ENCODE measurements at regions not wholly inside any gene's neighbourhood (a gene's known extent, or its start where the extent isn't known, plus 50 kb on each side); places are given as distances from the start of the nearest gene placed in this dataset.
"Not testable (repeated sequence)": the region's sequence is repeated elsewhere in the genome, so short reads cannot be mapped to it uniquely, and the experiment has no call there.

DNA sequence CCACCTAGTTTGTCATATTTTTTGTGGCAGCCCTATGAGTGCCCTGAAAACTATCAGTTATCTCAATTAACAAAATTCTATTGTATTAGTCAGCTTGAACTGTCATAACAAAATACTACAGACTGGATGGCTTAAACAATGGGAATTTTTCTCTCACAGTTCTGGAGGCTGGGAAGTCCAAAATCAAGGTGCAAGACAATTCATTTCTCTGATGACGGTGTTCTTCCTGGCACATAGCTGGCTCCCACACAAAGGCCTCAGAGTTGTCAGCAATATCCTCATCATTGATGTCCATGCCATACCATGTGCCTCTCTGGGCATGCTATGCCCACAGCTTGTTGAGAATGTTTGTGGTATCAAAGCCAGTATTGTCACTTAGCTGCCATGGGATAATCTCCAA, 691.9 kb downstream of the NR2F1-AS1 start:
- FAIRE-seq: no peak

DNA sequence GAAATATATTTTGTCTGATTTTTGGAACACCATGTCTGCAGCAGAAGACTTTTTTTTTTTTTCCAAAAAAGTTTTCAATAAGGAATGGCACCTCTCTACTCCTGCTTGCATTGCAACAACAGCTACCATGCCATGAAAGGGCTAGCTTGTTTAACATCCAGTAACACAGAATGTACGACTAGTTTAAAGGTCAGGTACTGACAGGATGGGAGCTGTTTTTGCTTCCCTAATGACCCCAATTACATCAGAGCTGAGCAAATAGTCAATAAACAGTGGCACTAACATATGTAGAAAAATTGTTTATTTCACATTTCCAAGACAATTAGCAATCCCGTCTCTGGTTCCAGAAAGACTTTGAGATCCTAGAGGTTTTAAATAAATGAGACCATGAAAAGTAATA, 693.8 kb downstream of the NR2F1-AS1 start:
- FAIRE-seq: no peak

More for the DNA sequence above, 691.9 kb downstream of the NR2F1-AS1 start:
- no peak for DNase-seq (ENCODE audit: low spot score)

DNA sequence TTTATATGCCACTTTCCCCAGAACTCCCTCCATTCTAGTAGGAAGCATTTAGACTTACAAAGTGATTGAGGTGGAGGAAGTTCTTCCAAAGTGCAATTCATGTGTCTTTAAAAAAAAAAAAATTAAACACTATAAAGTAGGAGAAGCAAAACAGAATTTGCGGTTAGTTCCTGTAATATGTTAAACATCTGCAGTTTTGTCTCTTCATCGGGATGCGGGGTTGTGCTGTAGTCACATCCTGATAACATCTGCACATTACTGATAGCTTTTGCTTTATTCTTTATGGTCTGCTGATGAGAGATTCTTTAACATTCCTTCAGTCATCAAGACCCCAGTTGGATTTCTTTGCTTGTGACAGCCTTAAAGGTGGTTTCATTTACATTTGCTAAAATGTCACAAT, 694.3 kb downstream of the NR2F1-AS1 start:
- FAIRE-seq (no peak), DNase-seq (ENCODE audit: low spot score) (no peak)

More for the DNA sequence above, 693.8 kb downstream of the NR2F1-AS1 start:
- no peak for DNase-seq (ENCODE audit: low spot score)

DNA sequence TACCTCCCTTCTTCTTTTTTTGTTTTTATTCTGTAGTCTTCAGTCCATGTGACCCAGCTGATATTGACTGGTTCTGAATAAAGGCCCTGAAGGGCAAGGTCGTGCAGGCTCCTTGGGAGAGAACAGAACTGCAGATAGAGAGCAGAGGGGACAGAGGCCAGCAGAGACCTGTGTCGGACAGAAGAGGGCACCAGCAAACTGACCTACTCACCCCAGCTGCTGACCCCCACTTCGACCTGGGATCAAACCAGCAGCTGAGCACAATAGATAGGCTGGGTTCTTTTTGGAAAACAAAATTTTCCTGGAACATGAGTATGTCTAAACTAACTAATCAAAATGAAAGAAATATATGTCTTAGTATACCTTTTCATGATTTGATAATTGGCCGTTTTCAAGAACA, 695.1 kb downstream of the NR2F1-AS1 start:
- DNase-seq (ENCODE audit: low spot score) (no peak), FAIRE-seq (no peak)

DNA sequence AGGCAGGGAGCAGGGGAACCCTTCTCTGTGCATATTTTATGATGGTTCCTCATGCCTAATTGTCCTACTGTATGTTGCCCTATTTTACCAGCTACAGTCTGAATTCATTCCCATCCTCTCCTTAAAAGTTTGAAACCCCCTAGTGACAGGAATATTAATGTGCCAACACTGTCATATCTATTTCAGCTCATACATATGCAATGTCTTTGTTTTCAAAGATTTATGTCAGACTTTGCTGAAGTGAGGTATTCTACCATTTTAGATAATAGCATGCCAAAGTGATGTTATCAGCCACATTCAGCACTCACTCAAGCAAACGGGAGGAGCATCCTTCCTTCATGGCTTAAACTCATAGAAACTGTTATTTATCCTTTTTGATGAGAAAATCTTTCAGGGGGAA, 696.5 kb downstream of the NR2F1-AS1 start:
- no peak for DNase-seq (ENCODE audit: low spot score)
- FAIRE-seq: no peak

DNA sequence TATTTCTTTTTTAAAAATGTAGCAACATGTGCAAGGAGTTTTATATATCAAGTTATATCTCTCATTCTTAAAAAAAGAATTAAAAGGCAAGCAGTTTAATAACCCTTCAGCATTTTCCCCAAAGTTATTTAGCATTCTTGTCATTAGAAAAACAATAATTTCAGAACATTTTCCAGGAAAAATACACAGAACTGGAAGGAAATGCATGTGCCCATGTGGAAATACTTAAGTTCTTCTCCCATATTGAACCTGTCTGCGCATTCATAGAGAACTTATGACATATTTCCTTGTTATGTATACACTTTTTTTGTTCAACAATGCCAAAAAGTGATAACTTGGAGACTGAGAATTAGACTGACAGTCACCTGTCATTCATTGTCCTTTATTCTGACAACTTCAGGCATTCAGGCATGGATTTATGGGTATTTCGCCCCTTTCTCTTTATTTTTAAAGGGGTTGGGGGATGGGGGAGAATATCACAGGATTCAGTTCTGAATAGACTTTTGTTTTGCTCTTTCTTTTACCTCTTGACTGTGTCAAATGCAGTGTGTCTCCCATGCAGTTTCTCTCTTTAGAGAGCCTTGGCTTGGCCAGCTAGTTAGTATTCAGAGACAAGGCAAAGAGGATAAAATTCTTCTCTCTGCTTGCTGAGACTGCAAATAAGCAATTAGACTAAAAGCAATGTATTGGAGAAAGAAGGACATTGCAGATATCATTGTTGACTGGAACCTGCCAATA, 701.0 kb downstream of the NR2F1-AS1 start:
- FAIRE-seq (no peak), DNase-seq (ENCODE audit: low spot score) (no peak)

DNA sequence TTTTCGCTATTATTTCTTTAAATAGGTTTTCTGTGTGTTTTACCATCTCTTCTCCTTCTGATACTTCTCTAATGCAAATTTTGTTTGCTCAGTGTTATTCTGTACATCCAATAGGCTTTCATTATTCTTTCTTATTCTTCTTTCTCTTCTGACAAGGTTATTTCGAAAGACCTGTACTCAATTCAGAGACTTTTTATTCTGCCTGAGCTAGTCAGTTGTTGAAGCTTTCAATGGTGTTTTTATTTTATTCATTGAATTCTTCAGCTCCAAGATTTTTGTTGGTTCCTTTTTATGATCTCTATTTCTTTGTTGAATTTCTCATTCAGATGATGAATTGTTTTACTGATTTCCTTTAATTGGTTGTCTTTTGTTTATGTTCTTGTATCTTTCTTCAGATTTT, 706.2 kb downstream of the NR2F1-AS1 start:
- DNase-seq (ENCODE audit: low spot score): no peak
- FAIRE-seq: no peak

DNA sequence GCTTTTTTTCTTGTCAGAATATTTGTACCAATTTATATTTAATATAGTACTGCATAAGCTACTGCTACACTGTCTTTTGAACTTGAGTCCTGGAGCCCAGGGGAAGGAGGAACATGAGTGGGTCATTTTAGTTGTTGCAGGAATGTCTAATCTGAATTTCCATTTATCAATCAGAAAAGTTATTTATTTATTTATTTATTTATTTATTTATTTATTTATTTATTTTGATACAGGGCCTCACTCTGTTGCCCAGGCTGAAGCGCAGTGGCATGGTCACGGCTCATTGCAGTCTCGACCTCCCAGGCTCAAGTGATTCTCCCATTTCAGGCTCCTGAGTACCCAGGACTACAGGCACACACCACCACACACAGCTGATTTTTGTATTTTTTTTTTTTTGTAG, 712.6 kb downstream of the NR2F1-AS1 start:
- FAIRE-seq (no peak), DNase-seq (ENCODE audit: low spot score) (no peak)

DNA sequence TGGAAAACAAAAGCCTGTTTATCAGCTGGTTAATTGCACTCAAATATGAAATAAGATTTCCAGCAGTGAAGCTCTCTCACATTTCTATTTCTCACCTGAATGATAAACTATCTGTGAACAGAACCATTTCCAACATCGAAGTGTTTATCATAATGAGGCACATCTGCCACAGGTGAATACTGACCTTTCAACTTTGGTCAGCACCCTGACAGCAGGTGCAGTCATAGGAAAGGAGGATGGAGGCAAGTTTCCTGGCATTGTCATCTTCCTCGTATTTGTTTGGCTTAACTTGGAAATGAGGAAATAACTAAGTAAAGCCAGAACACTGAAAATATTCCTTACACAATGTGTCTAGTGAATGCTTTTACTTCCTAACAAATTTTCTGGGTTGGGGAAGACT, 716.4 kb downstream of the NR2F1-AS1 start:
- DNase-seq (ENCODE audit: low spot score) (no peak), FAIRE-seq (no peak)

DNA sequence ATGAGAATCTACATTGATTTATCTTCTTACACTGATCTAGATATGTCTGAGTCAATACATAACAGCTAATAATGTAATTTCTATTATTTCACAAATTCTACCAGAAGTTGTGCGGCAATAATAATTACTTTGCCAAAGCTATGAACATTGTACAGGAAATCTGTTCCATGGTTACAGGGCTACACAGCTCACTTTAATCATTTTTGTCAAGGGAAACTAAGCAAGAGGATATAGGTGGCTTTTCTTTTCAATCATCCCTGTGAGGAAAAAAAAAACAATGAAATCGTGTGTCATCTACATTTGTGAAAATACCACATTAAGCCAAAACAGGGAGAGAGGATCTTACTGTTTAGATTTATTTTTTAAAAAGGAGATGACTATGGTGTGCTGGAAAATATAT, 717.4 kb downstream of the NR2F1-AS1 start:
- no peak for DNase-seq (ENCODE audit: low spot score)
- FAIRE-seq: no peak

DNA sequence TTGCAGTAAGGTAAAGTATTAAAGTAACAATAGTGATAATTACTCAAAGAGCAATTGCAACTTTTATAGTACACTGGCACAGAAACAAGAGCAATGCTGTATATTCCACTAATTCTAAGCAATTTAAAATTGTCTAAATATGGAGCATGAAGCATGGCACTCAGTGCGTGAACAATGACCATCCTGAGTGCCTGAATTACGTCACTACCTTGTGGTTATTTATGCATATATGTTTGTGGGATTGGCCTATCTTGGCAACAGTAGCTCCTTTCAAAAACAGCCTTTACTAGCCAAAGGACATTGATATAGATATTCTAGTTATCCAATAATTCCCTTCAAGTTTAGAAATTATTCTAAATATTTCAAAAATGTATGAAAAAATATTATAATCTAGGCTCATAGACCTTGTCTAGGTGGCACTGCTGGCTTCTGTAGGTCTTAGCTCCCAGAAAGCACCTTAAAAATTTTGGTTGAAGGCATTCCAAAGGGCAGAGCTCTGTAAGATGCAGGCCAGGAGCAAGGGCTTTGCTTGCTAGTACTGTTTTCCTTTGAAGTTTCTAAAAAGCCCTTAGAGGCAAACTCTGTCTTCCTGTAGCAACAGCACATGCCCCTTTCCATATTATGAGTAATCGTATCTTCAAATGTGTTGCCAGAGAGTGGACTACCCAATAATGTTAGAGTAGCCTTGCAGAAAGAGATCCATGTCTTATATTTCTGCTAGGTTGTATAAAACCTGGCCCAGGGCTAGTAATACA, 719.3 kb downstream of the NR2F1-AS1 start:
- no peak for FAIRE-seq
- no peak for DNase-seq (ENCODE audit: low spot score)

DNA sequence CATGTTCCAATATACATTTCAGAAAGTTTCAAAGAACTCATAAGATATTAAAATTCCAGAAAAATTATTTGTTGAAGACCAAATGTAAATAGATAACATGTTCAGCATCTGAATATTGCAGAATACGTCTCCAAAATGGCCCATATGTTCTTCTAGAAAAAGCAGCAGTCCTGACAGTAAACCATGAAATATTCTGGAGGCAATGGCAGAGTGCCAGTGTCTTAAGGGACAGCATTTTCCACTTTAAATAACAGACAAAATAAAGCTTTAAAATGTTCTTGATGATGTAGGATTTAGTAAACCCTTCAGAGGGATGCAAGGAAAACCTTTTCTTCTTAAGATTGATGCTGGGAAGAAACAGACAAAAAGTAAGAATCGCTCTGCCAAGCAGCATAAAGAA, 721.0 kb downstream of the NR2F1-AS1 start:
- no peak for FAIRE-seq
- DNase-seq (ENCODE audit: low spot score): no peak

DNA sequence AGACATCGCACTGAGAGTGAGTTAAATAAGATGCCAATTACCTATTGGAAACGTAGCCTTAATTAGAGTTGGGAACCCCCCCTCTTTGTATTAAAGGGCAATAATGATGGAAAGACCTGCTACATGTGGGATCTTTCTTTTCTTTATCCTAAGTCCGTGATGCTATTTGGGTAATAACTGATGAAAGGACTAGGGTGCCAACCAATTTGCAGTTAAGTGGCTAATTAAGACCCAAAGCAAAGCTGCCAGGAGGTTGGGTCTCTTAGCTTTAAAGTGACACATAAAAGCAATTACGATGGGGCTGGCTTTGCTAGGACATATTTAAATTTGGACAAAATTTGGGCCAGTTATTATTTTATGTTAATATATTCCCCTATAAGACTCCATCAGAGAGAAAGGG, 728.8 kb downstream of the NR2F1-AS1 start:
- DNase-seq (ENCODE audit: low spot score): no peak
- FAIRE-seq: no peak

DNA sequence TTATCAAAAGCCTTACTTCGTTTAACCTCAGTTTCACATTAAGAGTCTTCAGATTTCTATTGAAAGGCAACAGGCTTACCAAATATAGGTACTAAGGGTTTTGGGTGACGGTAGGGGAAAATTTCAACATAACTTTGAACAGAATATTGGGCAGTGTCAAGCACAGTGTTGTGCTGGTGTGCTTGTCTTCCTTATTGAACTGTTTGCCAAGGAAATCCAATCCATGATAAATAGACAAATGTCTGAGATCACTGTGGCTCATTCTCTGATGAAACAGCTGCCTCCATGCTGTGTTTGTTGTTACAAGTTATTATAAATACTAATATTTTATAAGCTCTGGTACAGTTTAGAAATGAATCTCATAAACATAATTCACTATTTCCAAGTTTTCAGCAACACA, 730.1 kb downstream of the NR2F1-AS1 start:
- DNase-seq (ENCODE audit: low spot score) (no peak), FAIRE-seq (no peak)

DNA sequence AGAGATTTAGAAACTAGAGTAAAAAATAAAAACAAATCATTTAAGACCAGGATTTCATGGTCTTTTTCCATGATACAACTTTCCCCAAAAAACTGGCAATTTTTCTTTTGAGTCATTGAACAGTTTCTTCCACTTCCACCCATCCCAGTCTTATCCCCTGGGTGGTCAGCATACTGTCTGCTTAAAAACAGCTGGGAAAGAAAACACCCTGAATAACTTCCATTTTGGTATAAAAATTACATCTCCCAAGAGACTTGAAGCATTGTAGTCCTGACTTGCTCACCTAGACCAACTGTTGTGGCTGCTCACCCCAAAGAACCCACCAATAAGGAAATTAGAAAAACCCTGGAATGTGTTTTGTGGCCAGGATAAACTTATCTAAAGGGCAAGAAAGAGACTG, 731.3 kb downstream of the NR2F1-AS1 start:
- DNase-seq (ENCODE audit: low spot score) (no peak), FAIRE-seq (no peak)

DNA sequence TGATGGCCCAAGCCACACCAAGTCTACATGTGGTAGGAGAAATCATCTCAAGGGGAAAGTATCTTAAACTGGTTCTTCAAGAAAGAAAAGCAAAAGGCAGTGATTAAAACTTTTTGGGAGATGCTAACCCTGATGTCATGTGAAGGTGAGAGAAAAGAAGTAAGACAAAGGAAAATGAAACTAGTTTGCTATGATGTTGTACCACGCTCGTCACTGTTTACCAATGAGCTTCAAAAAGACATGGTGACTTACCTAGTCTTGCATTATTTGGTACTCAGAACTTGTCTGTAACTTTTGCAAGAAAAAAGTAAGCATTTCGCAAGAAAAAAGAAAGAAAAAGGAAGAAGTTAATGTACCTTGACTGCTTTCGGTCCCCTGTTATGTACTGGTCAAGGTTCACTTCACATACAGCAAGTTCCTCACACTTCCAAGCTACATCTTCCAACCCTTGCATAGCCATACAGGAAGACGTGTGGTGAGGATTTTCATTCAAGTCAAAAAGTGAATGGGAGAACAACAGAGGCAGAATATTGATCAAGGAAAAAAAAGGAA, 739.3 kb downstream of the NR2F1-AS1 start:
- no peak for FAIRE-seq
- no peak for DNase-seq (ENCODE audit: low spot score)

DNA sequence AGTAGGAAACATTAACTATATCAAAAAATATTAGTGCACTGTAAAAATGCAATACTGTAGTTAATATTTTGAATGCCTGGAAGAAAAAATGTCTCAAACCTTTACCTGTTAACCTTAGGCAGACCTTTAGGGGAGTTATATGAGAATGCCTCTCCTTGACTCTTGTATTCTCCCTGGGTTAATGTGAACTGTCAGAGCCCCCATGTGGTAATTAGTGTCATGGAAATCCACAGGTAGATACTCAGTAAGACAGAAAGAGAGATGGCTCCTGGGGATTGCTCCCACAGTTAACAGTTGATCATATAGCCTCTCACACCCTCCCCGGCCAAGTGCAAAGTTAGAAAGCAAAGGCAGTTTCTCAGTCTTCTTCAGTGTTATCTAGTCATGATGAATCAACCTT, 742.8 kb downstream of the NR2F1-AS1 start:
- no peak for DNase-seq (ENCODE audit: low spot score)
- no peak for FAIRE-seq

DNA sequence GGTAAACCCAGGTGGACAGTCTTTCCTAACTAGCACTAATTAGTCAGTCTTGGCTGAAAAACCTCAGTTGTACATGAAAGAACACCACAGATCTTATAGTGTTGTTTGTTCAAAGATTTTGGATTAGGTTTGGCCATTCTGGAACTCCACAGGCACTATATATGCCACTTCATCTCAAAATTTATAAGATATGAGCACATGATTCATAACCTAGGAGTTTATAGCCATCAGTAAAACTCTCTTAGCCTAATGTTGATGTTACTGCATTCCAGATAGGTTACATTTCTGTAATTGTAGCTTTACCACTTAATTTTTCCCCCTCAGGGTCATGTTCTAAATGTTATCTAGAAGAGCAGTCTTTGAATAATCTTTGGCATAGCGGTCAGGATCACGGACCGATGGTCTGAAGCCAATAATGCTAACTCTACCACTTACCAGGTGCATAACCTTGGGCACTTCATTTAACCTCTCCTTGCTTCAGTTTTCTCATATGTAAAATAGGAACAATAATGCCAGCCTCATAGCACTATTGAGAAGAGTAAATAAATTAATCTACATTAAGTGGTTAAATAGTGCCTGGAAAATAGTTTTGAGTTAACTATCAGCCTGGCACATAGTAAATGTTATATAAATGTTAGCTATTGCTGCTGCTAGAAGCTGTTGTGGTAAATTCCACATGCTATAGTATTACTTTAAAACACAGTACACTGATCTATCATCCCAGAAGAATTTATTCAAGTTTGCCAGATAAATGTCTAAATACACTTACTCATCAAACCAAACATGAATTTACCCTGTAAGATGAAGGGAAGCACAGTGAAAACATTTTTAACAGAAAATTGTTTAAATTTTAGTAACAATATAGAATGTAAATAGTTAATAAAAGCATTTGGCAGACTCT, 743.9 kb downstream of the NR2F1-AS1 start:
- DNase-seq (ENCODE audit: low spot score) (no peak), FAIRE-seq (no peak)

DNA sequence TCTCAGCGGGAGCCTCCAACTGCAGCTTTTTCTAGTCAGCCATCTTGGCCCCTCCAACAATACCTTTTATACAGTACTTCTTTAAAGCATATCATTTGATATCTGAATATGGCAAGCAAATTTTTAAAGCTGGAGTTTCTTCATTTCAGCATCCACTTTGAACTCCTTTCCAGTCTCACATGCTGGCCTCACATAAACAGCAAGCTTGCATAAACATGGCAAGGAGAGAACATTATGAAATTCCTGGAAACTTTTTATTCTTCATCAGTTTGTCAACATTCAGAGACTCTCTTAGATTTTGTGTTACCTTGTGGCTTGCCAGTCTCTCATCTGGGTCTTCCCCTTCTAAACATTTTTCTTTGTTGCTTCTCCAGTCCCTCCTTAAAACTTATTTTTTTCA, 745.3 kb downstream of the NR2F1-AS1 start:
- FAIRE-seq (no peak), DNase-seq (ENCODE audit: low spot score) (no peak)

DNA sequence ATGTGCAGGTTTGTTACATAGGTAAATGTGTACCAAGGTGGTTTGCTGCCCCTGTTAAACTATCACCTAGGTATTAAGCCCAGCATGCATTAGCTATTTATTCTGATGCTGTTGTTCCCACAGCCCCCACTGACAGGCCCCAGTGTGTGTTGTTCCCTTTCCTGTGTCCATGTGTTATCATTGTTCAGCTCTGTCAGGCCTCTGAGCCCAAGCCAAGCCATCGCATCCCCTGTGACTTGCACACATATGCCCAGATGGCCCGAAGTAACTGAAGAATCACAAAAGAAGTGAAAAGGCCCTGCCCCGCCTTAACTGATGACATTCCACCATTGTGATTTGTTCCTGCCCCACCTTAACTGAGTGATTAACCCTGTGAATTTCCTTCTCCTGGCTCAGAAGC, 757.5 kb downstream of the NR2F1-AS1 start:
- not testable (repeated sequence) for FAIRE-seq; DNase-seq (ENCODE audit: low spot score)

DNA sequence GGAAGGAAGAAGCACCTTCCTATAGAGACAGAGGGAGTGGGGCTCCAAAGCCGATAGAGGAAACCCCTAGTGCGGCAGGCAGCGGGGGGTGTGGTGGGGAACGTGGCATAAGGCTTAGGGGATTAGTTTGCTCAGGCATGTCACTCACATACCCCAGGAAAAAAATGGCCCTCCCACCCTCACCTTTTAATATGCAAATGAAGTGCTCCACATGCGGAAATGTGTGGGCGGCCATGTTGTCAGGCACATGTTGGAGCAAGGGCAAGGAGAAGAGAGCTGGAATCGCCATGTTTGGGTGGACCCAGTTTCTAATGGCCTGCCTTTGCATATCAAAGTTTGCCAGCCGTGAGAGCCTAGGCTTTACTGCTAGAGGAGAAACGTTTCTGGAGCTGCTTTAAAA, 758.8 kb downstream of the NR2F1-AS1 start:
- FAIRE-seq: no peak
- DNase-seq (ENCODE audit: low spot score): no peak

Measured in RCC 7860 (cell line).